Lung (tissue), 11 donors: ENCODE measurements at regions not wholly inside any gene's neighbourhood (a gene's known extent, or its start where the extent isn't known, plus 50 kb on each side); places are given as distances from the start of the nearest gene placed in this dataset.
A peak's percentile ranks its signal among the peaks of the same experiment; 100 is the strongest.

Experiments
- ATAC-seq: fragments of 200-7000 bp; cut with Tn5 transposase; one replicate; pipeline ENCODE4 v1.9.1; 2020; ENCODE audit warnings: moderate number of reproducible peaks; ENCODE audit not compliant: insufficient read depth, low FRiP score
- DNase-seq, 3 donors: peaks; one replicate each; pipeline ENCODE4 v3.0.0-alpha.2; 2013 to 2017
- H3K27ac ChIP-seq, 2 donors: one replicate each; pipeline ENCODE4 v1.5.1; 2013; ENCODE audit warnings: mild to moderate bottlenecking in 2 of 2, moderate library complexity in 2 of 2, control low read depth in 1 of 2, inconsistent platforms in 1 of 2, low read depth in 1 of 2, low read length in 1 of 2
- H3K27me3 ChIP-seq, 3 donors: one replicate each; pipeline ENCODE4 v1.5.1; 2013; ENCODE audit warnings: low read length in 2 of 3; ENCODE audit not compliant: control insufficient read depth in 3 of 3, insufficient read depth in 3 of 3
- H3K36me3 ChIP-seq, 4 donors: one replicate each; pipeline ENCODE4 v1.5.1; 2013; ENCODE audit warnings: low read length in 4 of 4, mild to moderate bottlenecking in 1 of 4, moderate library complexity in 1 of 4; ENCODE audit not compliant: control insufficient read depth in 4 of 4, insufficient read depth in 4 of 4
- H3K4me1 ChIP-seq, 5 donors: one replicate each; pipeline ENCODE4 v1.5.1; 2013; ENCODE audit warnings: low read length in 5 of 5, mild to moderate bottlenecking in 2 of 5, moderate library complexity in 1 of 5; ENCODE audit not compliant: control insufficient read depth in 5 of 5, insufficient read depth in 5 of 5
- H3K4me3 ChIP-seq: one replicate; pipeline ENCODE4 v1.5.1; 2013; ENCODE audit warnings: mild to moderate bottlenecking, control low read depth, moderate library complexity
- H3K9ac ChIP-seq, 2 donors: one replicate each; pipeline ENCODE4 v1.5.1; 2013; ENCODE audit warnings: low read length in 2 of 2, control low read depth in 1 of 2; ENCODE audit not compliant: insufficient read depth in 1 of 2
- H3K9me3 ChIP-seq, 4 donors: one replicate each; pipeline ENCODE4 v1.5.1; 2013; ENCODE audit warnings: low read length in 3 of 4, mild to moderate bottlenecking in 1 of 4, moderate library complexity in 1 of 4; ENCODE audit not compliant: control insufficient read depth in 4 of 4, insufficient read depth in 3 of 4
- CTCF ChIP-seq: IDR thresholded peaks from 2 replicates; pipeline ENCODE4 v1.5.1; 2012; ENCODE audit warnings: mild to moderate bottlenecking; ENCODE audit errors: control extremely low read depth, extremely low read depth
- WGBS, 2 donors: extraction: QIAGEN DNeasy Blood & Tissue Kit; methylation state at CpG; one replicate each; pipeline ENCODE4 v1.1.7; 2013; 5-methylcytosine and 5-hydroxymethylcytosine counted together
- donor health status: control.
- donor health status: control.
- donor health status: Bipolar disorder and iron deficiency.
- donor health status: healthy.
- donor health status: DM: yes; HTN: yes; CAD: no.

DNA sequence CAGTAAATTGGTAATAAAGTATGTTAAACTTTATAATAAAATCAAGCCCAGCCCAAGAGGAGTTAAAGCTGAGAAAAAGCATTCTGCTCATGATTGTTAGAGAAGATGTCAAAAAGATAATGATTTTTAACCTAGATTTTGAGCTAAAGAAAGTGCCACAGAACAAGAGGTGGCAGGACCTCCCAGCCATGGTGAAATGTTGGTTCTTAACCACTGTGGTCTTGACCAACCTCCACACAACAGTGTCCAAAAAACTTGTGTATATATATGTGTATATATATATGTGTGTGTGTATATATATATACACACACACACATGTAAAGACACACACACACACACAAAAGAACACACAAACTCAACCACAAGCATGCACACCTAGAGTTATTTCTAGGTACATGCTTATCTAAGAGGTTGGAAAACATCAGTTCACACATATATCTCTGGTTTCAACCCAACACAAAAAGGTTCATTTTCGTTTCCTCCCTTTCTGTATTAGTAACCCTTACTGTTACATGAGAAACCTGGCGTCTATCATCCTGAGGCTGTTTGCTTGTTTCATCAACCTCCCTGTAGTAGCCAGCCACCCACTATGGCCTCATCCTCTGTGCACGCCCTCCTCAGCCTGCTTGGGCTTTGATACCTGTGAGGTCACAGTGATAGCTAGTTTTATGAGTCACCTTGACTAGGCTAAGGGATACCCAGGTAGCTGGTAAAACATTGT is 631.8 kb upstream of the ID2 start:
- DNase-seq (no peak), ATAC-seq (no peak)
- Histone ChIP-seq H3K4me1 (no peaks in the 10 kb centered on the region), H3K4me3 (no peak overlapping the region), H3K9ac (no peak overlapping the region), H3K9me3 (no peaks in the 10 kb centered on the region), H3K36me3 (no peaks in the 10 kb centered on the region), H3K27me3 (no peaks in the 10 kb centered on the region), H3K27ac (no peak overlapping the region)
- 92 to 96% methylated on average over 3 of the region's 3 CpGs for WGBS, 2 donors
- TF ChIP-seq CTCF: no peak

DNA sequence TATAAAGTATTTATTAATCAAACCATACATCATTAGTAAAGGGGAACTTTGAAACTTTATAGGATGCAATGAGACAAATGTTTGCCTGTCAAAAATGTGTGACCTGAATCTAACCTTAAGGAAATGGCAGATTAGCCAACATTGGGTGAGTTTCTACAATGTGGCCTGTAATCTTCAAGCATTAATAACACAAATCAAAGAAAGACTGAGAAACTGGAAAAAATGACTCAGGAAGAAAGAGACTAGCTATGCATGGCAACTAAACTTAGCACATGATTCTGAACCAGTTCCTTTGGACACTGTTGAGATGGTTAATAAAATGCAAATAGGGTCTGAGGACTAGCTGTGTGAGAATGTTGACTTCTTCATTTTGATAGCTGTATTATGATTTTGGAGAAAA is 628.6 kb upstream of the ID2 start:
- no peak for ATAC-seq
- Histone ChIP-seq H3K9me3 (no peaks in the 10 kb centered on the region), H3K4me1 (no peaks in the 10 kb centered on the region), H3K9ac (no peak overlapping the region), H3K27ac (no peak overlapping the region), H3K4me3 (no peak overlapping the region), H3K36me3 (no peaks in the 10 kb centered on the region), H3K27me3 (no peaks in the 10 kb centered on the region)
- no peak for DNase-seq
- TF ChIP-seq CTCF: no peak

- ATAC-seq: no peak
- no peak for TF ChIP-seq CTCF
- H3K27ac ChIP-seq: no peak overlapping the region
- H3K9ac ChIP-seq: no peak overlapping the region
- no peaks in the 10 kb centered on the region for H3K36me3 ChIP-seq
- DNase-seq: no peak
- H3K4me3 ChIP-seq: no peak overlapping the region
- H3K9me3 ChIP-seq: no peaks in the 10 kb centered on the region
- 88 to 94% methylated on average over 6 of the region's 6 CpGs for WGBS, 2 donors
- peaks cover 0 to 4% (median 0%) of the 10 kb centered on the region in 5 donors for H3K4me1 ChIP-seq
- no peaks in the 10 kb centered on the region for H3K27me3 ChIP-seq
These were observed 627.8 kb upstream of the ID2 start for GRCh38 chr2:8054070-8054469.

GRCh38 chr2:8058652-8059051 is 623.2 kb upstream of the ID2 start:
- Histone ChIP-seq H3K9ac (no peak overlapping the region), H3K9me3 (no peaks in the 10 kb centered on the region), H3K27ac (no peak overlapping the region), H3K36me3 (no peaks in the 10 kb centered on the region), H3K27me3 (no peaks in the 10 kb centered on the region), H3K4me3 (no peak overlapping the region), H3K4me1 (peaks cover 0 to 4% (median 0%) of the 10 kb centered on the region in 5 donors)
- DNase-seq (peak in 2 of 3 donors; percentile 43 to 58), ATAC-seq (no peak)
- no peak for TF ChIP-seq CTCF
- 13 to 21% methylated on average over 2 of the region's 2 CpGs for WGBS, 2 donors
